Gastrocnemius medialis (tissue), 4 donors: ENCODE measurements at regions not wholly inside any gene's neighbourhood (a gene's known extent, or its start where the extent isn't known, plus 50 kb on each side); places are given as distances from the start of the nearest gene placed in this dataset.

Experiments
- POLR2A ChIP-seq, 2 donors: fragments of 450-650 bp; IDR thresholded peaks; one replicate each; pipeline ENCODE4 v1.6.1; 2017; ENCODE audit warnings: antibody characterized with exemption in 2 of 2, mild to moderate bottlenecking in 2 of 2, moderate library complexity in 2 of 2
- TF ChIP-seq, protein P1 (sequence below), 5 experiments: fragments of 450-650 bp in 3 of 5; fragments of 200-600 bp in 2 of 5; sonication (generic) in 2 of 5; IDR thresholded peaks in 4 of 5; conservative IDR thresholded peaks in 1 of 5; 1 replicate in 4 of 5; 2 replicates in 1 of 5; pipeline ENCODE4 v1.5.1; 2016 to 2019; ENCODE audit warnings: antibody characterized with exemption in 5 of 5, mild to moderate bottlenecking in 3 of 5, moderate library complexity in 3 of 5

DNA sequence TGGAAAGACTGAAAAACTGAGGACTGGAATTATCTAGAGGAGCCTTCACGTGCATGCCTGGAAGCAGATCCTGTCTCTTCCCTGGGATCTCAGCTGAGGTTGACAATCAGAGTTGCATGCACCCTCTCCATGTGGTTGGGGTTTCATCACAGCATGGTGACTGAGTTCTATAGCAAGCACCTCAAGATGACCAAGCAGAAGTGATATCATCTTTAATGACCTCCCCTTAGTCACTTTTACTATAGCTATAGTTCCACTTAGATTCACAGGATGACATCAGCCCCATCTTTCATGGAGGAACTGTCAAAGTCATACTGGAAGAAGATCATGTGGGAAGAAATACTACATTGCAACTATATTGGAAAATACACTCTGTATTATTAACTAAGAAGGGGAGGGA lies 105.8 kb upstream of the ATXN7L3B start:
- TF ChIP-seq, protein P1, sequence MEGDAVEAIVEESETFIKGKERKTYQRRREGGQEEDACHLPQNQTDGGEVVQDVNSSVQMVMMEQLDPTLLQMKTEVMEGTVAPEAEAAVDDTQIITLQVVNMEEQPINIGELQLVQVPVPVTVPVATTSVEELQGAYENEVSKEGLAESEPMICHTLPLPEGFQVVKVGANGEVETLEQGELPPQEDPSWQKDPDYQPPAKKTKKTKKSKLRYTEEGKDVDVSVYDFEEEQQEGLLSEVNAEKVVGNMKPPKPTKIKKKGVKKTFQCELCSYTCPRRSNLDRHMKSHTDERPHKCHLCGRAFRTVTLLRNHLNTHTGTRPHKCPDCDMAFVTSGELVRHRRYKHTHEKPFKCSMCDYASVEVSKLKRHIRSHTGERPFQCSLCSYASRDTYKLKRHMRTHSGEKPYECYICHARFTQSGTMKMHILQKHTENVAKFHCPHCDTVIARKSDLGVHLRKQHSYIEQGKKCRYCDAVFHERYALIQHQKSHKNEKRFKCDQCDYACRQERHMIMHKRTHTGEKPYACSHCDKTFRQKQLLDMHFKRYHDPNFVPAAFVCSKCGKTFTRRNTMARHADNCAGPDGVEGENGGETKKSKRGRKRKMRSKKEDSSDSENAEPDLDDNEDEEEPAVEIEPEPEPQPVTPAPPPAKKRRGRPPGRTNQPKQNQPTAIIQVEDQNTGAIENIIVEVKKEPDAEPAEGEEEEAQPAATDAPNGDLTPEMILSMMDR (IDR thresholded peaks at IDR 0.05 in 4 of 5, conservative IDR thresholded peaks at IDR 0.05 in 1 of 5): no peak
- no peak for TF ChIP-seq POLR2A (IDR thresholded peaks at IDR 0.05)
